Kidney epithelial cell (primary cell): ENCODE measurements at regions not wholly inside any gene's neighbourhood (a gene's known extent, or its start where the extent isn't known, plus 50 kb on each side); places are given as distances from the start of the nearest gene placed in this dataset.
"Not testable (repeated sequence)": the region's sequence is repeated elsewhere in the genome, so short reads cannot be mapped to it uniquely, and the experiment has no call there.

Experiments
- DNase-seq: peaks from one replicate; pipeline ENCODE4 v3.0.0-alpha.2; 2010; ENCODE audit warnings: low read depth
- H3K27me3 ChIP-seq: 2 replicates; pipeline ENCODE4 v1.6.0; 2011; ENCODE audit warnings: low read length; ENCODE audit not compliant: control insufficient read depth, insufficient read depth
- H3K36me3 ChIP-seq: 2 replicates; pipeline ENCODE4 v1.5.1; 2011; ENCODE audit warnings: low read length; ENCODE audit not compliant: control insufficient read depth, insufficient read depth
- H3K4me3 ChIP-seq: 2 replicates; pipeline ENCODE4 v1.5.1; 2011; ENCODE audit warnings: low read depth, mild to moderate bottlenecking, control low read depth, low read length
- TF ChIP-seq, protein P1 (sequence below): IDR thresholded peaks from 2 replicates; pipeline ENCODE4 v1.5.1; 2011; ENCODE audit warnings: mild to moderate bottlenecking, moderate library complexity, low read length, control low read depth, inconsistent platforms; ENCODE audit not compliant: insufficient read depth, poor library complexity, severe bottlenecking

DNA sequence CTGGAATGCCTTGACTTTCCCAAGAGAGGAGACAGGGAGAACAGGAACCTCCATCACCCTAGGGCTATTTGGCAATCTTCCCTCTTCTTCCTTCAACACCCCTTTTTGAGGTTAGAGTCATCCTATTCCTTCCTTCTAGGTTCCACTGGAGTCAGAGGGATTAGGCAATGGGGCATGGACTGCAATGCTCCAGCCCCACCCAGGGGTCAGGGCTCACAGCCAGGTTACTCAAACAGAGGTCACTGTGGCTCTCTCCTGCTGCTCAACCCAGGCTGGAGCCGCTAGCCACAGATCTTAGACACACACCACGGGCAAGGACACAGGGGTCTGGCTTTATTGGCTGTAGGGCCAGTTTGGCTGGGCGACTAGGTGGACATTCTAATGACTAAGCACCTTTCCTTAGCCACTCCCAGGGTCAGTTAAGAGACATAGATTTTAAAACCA, 145.5 kb upstream of the NRIP1 start:
- no peaks in the 10 kb centered on the region for H3K36me3 ChIP-seq
- no peaks in the 10 kb centered on the region for H3K27me3 ChIP-seq
- no peak overlapping the region for H3K4me3 ChIP-seq
- DNase-seq: no peak
- TF ChIP-seq, protein P1, sequence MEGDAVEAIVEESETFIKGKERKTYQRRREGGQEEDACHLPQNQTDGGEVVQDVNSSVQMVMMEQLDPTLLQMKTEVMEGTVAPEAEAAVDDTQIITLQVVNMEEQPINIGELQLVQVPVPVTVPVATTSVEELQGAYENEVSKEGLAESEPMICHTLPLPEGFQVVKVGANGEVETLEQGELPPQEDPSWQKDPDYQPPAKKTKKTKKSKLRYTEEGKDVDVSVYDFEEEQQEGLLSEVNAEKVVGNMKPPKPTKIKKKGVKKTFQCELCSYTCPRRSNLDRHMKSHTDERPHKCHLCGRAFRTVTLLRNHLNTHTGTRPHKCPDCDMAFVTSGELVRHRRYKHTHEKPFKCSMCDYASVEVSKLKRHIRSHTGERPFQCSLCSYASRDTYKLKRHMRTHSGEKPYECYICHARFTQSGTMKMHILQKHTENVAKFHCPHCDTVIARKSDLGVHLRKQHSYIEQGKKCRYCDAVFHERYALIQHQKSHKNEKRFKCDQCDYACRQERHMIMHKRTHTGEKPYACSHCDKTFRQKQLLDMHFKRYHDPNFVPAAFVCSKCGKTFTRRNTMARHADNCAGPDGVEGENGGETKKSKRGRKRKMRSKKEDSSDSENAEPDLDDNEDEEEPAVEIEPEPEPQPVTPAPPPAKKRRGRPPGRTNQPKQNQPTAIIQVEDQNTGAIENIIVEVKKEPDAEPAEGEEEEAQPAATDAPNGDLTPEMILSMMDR: no peak

DNA sequence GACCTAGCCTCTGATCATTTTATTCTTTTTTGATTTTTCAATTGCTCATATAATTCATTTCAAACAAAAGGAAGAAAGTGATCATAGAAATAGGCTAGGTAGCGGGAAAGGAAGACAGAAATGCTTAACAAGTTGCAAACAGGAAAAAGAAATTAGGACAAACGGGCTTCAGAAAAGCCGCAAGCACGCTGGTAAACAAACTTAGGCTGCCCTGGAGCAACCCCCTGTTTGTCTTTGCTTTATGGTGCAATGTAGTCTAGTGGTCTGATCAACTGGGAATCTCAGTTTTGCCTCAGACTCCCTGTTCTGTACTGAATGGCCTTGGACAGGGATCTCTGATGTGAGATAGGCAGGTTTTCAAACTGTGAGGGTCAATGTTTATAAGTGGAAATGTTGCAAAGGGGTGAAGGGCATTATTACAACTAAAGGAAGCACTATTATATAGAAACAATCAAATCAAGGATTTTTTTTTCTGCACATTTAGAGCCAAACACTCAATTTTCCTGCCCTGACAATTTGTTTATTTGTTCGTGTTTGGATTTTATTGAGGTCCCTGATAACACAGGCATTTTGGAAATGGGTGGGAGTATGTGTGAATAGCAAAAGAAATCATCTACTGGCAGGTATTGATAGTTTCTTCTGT, 146.8 kb upstream of the NRIP1 start:
- no peak for DNase-seq
- no peaks in the 10 kb centered on the region for H3K27me3 ChIP-seq
- TF ChIP-seq, protein P1: no peak
- H3K4me3 ChIP-seq: no peak overlapping the region
- H3K36me3 ChIP-seq: no peaks in the 10 kb centered on the region

- H3K4me3 ChIP-seq: no peak overlapping the region
- DNase-seq: no peak
- TF ChIP-seq, protein P1: no peak
These were observed 147.4 kb upstream of the NRIP1 start for GRCh38 chr21:15212206-15212605.

GRCh38 chr21:15218476-15218875, 153.7 kb upstream of the NRIP1 start:
- not testable (repeated sequence) for DNase-seq, H3K4me3 ChIP-seq, H3K36me3 ChIP-seq, H3K27me3 ChIP-seq

More at GRCh38 chr21:15212206-15212605, 147.4 kb upstream of the NRIP1 start:
- H3K27me3 ChIP-seq: no peaks in the 10 kb centered on the region
- no peaks in the 10 kb centered on the region for H3K36me3 ChIP-seq

DNA sequence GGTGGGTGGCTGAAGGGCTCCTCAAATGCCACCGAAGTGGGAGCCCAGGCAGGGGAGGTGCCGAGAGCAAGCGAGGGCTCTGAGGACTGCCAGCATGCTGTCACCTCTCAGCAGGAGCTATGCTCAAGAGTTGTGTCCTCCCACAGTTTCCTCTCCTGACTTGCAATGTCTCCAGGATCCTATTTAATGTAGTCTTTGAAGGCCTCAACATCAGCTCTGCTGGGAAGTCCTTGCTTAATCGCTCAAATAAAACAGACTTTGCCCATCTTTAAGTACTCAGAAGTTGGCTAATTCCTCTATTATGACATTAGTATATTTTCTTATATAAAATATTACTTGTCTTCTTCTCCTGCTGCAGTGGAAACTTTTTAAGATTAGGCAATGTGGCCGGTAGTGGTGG, 154.2 kb upstream of the NRIP1 start:
- Histone ChIP-seq H3K27me3 (no peaks in the 10 kb centered on the region), H3K36me3 (no peaks in the 10 kb centered on the region), H3K4me3 (no peak overlapping the region)
- no peak for DNase-seq
- TF ChIP-seq, protein P1: no peak

DNA sequence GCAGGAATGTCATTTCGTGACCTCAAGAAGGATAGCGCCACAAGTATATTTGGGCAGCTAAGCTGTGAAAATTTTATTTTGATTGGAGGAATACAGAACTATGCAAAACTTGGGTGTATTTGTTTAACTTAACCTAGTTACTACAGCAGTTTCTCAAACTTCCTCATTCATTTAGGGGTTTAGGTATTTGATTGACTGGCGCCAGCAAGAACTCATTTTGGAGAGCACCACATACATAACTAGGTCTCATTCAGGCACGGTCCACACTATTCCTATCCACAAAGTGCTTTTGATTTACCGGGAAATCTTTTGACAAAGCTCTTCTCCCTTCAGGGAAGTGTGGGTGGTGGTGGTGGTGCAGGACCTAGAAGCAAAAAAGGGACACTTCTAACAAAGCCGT, 155.1 kb upstream of the NRIP1 start:
- no peak overlapping the region for H3K4me3 ChIP-seq
- no peaks in the 10 kb centered on the region for H3K36me3 ChIP-seq
- no peaks in the 10 kb centered on the region for H3K27me3 ChIP-seq
- no peak for DNase-seq
- TF ChIP-seq, protein P1: no peak
